Neural cell (in vitro differentiated cells): ENCODE measurements at regions not wholly inside any gene's neighbourhood (a gene's known extent, or its start where the extent isn't known, plus 50 kb on each side); places are given as distances from the start of the nearest gene placed in this dataset.

Experiments
- H2AFZ ChIP-seq: fragments of 200-600, 300-800 bp; sonication (generic), shearing (Covaris generic); 2 replicates; pipeline ENCODE4 v1.6.0; 2014; ENCODE audit warnings: low read depth, mild to moderate bottlenecking, antibody characterized with exemption, low read length, moderate library complexity
- H3F3A ChIP-seq: fragments of 200-600 bp; shearing (Covaris generic); 2 replicates; pipeline ENCODE4 v1.6.1; 2016; ENCODE audit warnings: mild to moderate bottlenecking, moderate library complexity, mixed read lengths, antibody characterized with exemption, low read length; ENCODE audit not compliant: insufficient read depth, poor library complexity, severe bottlenecking
- H3K27ac ChIP-seq: fragments of 200-600, 300-800 bp; sonication (generic), shearing (Covaris generic); 2 replicates; pipeline ENCODE4 v1.5.1; 2014; ENCODE audit warnings: mild to moderate bottlenecking, low read length, moderate library complexity
- H3K27me3 ChIP-seq: fragments of 300-800, 200-600 bp; sonication (generic), shearing (Covaris generic); 2 replicates; pipeline ENCODE4 v1.6.0; 2014; ENCODE audit warnings: mild to moderate bottlenecking, low read depth, low read length, moderate library complexity; ENCODE audit not compliant: insufficient read depth
- H3K36me3 ChIP-seq: fragments of 300-800, 200-600 bp; sonication (generic), shearing (Covaris generic); 2 replicates; pipeline ENCODE4 v1.5.1; 2014; ENCODE audit warnings: mild to moderate bottlenecking, antibody characterized with exemption, low read length, moderate library complexity; ENCODE audit not compliant: insufficient read depth
- H3K4me2 ChIP-seq: fragments of 300-800, 200-600 bp; sonication (generic), shearing (Covaris generic); 2 replicates; pipeline ENCODE4 v1.6.0; 2014; ENCODE audit warnings: mild to moderate bottlenecking, low read length
- H3K4me3 ChIP-seq: fragments of 300-800, 200-600 bp; sonication (generic), shearing (Covaris generic); 2 replicates; pipeline ENCODE4 v1.5.1; 2014; ENCODE audit warnings: mild to moderate bottlenecking, low read length, moderate library complexity
- H3K79me2 ChIP-seq: fragments of 200-600 bp; shearing (Covaris generic); replicated peaks from 2 replicates; pipeline ENCODE4 v1.6.0; 2014; ENCODE audit warnings: mild to moderate bottlenecking, low read length, moderate library complexity; ENCODE audit not compliant: insufficient read depth
- H3K9ac ChIP-seq: fragments of 300-800, 200-600 bp; sonication (generic), shearing (Covaris generic); 2 replicates; pipeline ENCODE4 v1.6.1; 2016; ENCODE audit warnings: mild to moderate bottlenecking, low read length, mixed read lengths
- H3K9me2 ChIP-seq: fragments of 200-600 bp; shearing (Covaris generic); 2 replicates; pipeline ENCODE4 v1.6.1; 2016; ENCODE audit warnings: mild to moderate bottlenecking, low read length, mixed read lengths; ENCODE audit not compliant: insufficient read depth
- H3K9me3 ChIP-seq: fragments of 200-600, 300-800 bp; sonication (generic), shearing (Covaris generic); 2 replicates; pipeline ENCODE4 v1.6.1; 2016; ENCODE audit warnings: mild to moderate bottlenecking, mixed run types, low read length, moderate library complexity, mixed read lengths
- H4K20me1 ChIP-seq: fragments of 200-600 bp; shearing (Covaris generic); 2 replicates; pipeline ENCODE4 v1.6.1; 2016; ENCODE audit warnings: mild to moderate bottlenecking, mixed run types; ENCODE audit not compliant: insufficient read depth
- CTCF ChIP-seq: fragments of 450-650 bp; IDR thresholded peaks from 2 replicates; pipeline ENCODE4 v1.5.1; 2014; ENCODE audit warnings: antibody characterized with exemption, mild to moderate bottlenecking, moderate library complexity; ENCODE audit not compliant: poor library complexity, severe bottlenecking
- EP300 ChIP-seq: fragments of 450-650 bp; conservative IDR thresholded peaks from 2 replicates; pipeline ENCODE4 v1.6.1; 2014; ENCODE audit warnings: antibody characterized with exemption, mild to moderate bottlenecking, moderate library complexity; ENCODE audit not compliant: poor library complexity, severe bottlenecking
- EZH2 ChIP-seq: fragments of 200-600, 300-800 bp; shearing (Covaris generic), sonication (generic); IDR thresholded peaks from 2 replicates; pipeline ENCODE4 v1.6.1; 2014; ENCODE audit warnings: antibody characterized with exemption, low read length, borderline replicate concordance, mild to moderate bottlenecking; ENCODE audit not compliant: insufficient read depth, poor library complexity, severe bottlenecking
- MXI1 ChIP-seq: fragments of 450-650 bp; conservative IDR thresholded peaks from 2 replicates; pipeline ENCODE4 v1.6.1; 2014; ENCODE audit warnings: antibody characterized with exemption, mild to moderate bottlenecking; ENCODE audit not compliant: poor library complexity, severe bottlenecking
- POLR2AphosphoS5 ChIP-seq: IDR thresholded peaks from 2 replicates; pipeline ENCODE4 v1.6.1; 2012
- RAD21 ChIP-seq: fragments of 450-650 bp; conservative IDR thresholded peaks from 2 replicates; pipeline ENCODE4 v1.6.1; 2014; ENCODE audit warnings: antibody characterized with exemption, mild to moderate bottlenecking, moderate library complexity
- REST ChIP-seq: IDR thresholded peaks from 2 replicates; pipeline ENCODE4 v1.6.1; 2012; ENCODE audit warnings: borderline replicate concordance
- SMC3 ChIP-seq: fragments of 450-650 bp; conservative IDR thresholded peaks from 2 replicates; pipeline ENCODE4 v1.6.1; 2014; ENCODE audit warnings: antibody characterized with exemption, mild to moderate bottlenecking, moderate library complexity; ENCODE audit not compliant: poor library complexity
- TAF1 ChIP-seq: IDR thresholded peaks from 2 replicates; pipeline ENCODE4 v1.6.1; 2012; ENCODE audit warnings: low read depth

GRCh38 chr3:72013084-72013483 lies 228.1 kb upstream of the PROK2 start:
- H3K4me3 ChIP-seq = no peak overlapping the region
- H3K9me3 ChIP-seq = no peaks in the 10 kb centered on the region
- H3F3A ChIP-seq = no peaks in the 10 kb centered on the region
- no peak overlapping the region for H3K27ac ChIP-seq
- H3K9me2 ChIP-seq = no peaks in the 10 kb centered on the region
- H3K79me2 ChIP-seq = no peaks in the 10 kb centered on the region
- H2AFZ ChIP-seq = no peak overlapping the region
- H3K36me3 ChIP-seq = no peaks in the 10 kb centered on the region
- H4K20me1 ChIP-seq = no peaks in the 10 kb centered on the region
- no peaks in the 10 kb centered on the region for H3K27me3 ChIP-seq
- no peak overlapping the region for H3K9ac ChIP-seq
- H3K4me2 ChIP-seq = no peak overlapping the region
- TF ChIP-seq REST (no peak), EP300 (no peak), SMC3 (no peak), POLR2AphosphoS5 (no peak), TAF1 (no peak), CTCF (no peak), RAD21 (no peak)

- Histone ChIP-seq H3K9ac (no peak overlapping the region), H3K36me3 (no peaks in the 10 kb centered on the region), H3K79me2 (no peaks in the 10 kb centered on the region), H4K20me1 (no peaks in the 10 kb centered on the region), H3K27me3 (no peaks in the 10 kb centered on the region), H3K27ac (no peak overlapping the region), H3K4me3 (no peak overlapping the region), H3K9me3 (no peaks in the 10 kb centered on the region), H3K9me2 (no peaks in the 10 kb centered on the region), H3K4me2 (no peak overlapping the region), H3F3A (no peaks in the 10 kb centered on the region), H2AFZ (no peak overlapping the region)
- TF ChIP-seq TAF1 (no peak), RAD21 (no peak), EP300 (no peak), SMC3 (no peak)
Observed at GRCh38 chr3:72012363-72012762, 227.4 kb upstream of the PROK2 start.

GRCh38 chr3:72011485-72011884 lies 226.5 kb upstream of the PROK2 start:
- H3K27me3 ChIP-seq = no peaks in the 10 kb centered on the region
- no peak overlapping the region for H3K4me3 ChIP-seq
- TF ChIP-seq REST (no peak), CTCF (no peak), EZH2 (no peak), TAF1 (no peak), SMC3 (no peak), POLR2AphosphoS5 (no peak), EP300 (no peak), RAD21 (no peak), MXI1 (no peak)
- no peaks in the 10 kb centered on the region for H4K20me1 ChIP-seq
- H3K79me2 ChIP-seq = no peaks in the 10 kb centered on the region
- H3K4me2 ChIP-seq = no peak overlapping the region
- H3K9ac ChIP-seq = no peak overlapping the region
- no peak overlapping the region for H2AFZ ChIP-seq
- H3K9me3 ChIP-seq = no peaks in the 10 kb centered on the region
- no peaks in the 10 kb centered on the region for H3K9me2 ChIP-seq
- H3K36me3 ChIP-seq = no peaks in the 10 kb centered on the region
- no peak overlapping the region for H3K27ac ChIP-seq
- H3F3A ChIP-seq = no peaks in the 10 kb centered on the region
